ENCODE measurements at regions not wholly inside any gene's neighbourhood (a gene's known extent, or its start where the extent isn't known, plus 50 kb on each side); places are given as distances from the start of the nearest gene placed in this dataset.

- TF ChIP-seq ZBTB44 (tag by site-specific recombination; IDR thresholded peaks at IDR 0.05) (no peak), ZNF175 (tag by site-specific recombination; IDR thresholded peaks at IDR 0.05) (no peak), ZNF785 (tag by site-specific recombination; IDR thresholded peaks at IDR 0.05) (no peak), CTCF (tag by site-specific recombination; IDR thresholded peaks at IDR 0.05) (no peak), ZNF214 (tag by site-specific recombination; IDR thresholded peaks at IDR 0.05; ENCODE audit: borderline replicate concordance) (no peak), INSM2 (tag by site-specific recombination; IDR thresholded peaks at IDR 0.05) (no peak), ZNF621 (tag by site-specific recombination; IDR thresholded peaks at IDR 0.05) (no peak), ZNF768 (tag by site-specific recombination; IDR thresholded peaks at IDR 0.05) (no peak), ZNF610 (tag by site-specific recombination; IDR thresholded peaks at IDR 0.05; ENCODE audit: borderline replicate concordance) (no peak), ZSCAN18 (tag by site-specific recombination; IDR thresholded peaks at IDR 0.05) (no peak), YY2 (tag by site-specific recombination; IDR thresholded peaks at IDR 0.05) (no peak), ZNF292 (tag by site-specific recombination; IDR thresholded peaks at IDR 0.05; ENCODE audit: borderline replicate concordance, low read depth) (no peak)
Measured at GRCh38 chr20:61117725-61118124, 134.3 kb upstream of the CDH4 start (continued).

GRCh38 chr20:61118429-61119224, 133.4 kb upstream of the CDH4 start:
- CTCF ChIA-PET = interaction anchor here (0.7 to 2.2 kb wide), 2 partner anchors 266 to 1061 kb away, joined by 3 to 6 read pairs; no protein-coding TSS in a partner anchor
- no peaks in the 10 kb centered on the region for H3K36me3 ChIP-seq (ENCODE audit: control insufficient read depth in 2 of 2, insufficient read depth in 1 of 2, low read length in 2 of 2)
- H3K4me3 ChIP-seq (ENCODE audit: low read depth, low read length) = no peak overlapping the region
- no peaks in the 10 kb centered on the region for H3K4me1 ChIP-seq (ENCODE audit: control insufficient read depth, insufficient read depth, low read length)
- no peaks in the 10 kb centered on the region for H3K9me3 ChIP-seq (ENCODE audit: control insufficient read depth, insufficient read depth, low read depth, low read length)
- POLR2A ChIA-PET = no interaction called here
- H3K27ac ChIP-seq (ENCODE audit: extremely low read depth, low read depth, low read length) = no peak overlapping the region
- TF ChIP-seq ZNF549 (tag by site-specific recombination; IDR thresholded peaks at IDR 0.05) = no peak
- TF ChIP-seq ZNF2 (tag by site-specific recombination; IDR thresholded peaks at IDR 0.05) = no peak
- no peak for TF ChIP-seq SCRT1 (tag by site-specific recombination; IDR thresholded peaks at IDR 0.05; ENCODE audit: borderline replicate concordance)
- TF ChIP-seq ZNF791 (tag by site-specific recombination; IDR thresholded peaks at IDR 0.05) = no peak
- TF ChIP-seq ZNF585B (tag by site-specific recombination; IDR thresholded peaks at IDR 0.05) = no peak
- TF ChIP-seq ZNF692 (tag by site-specific recombination; IDR thresholded peaks at IDR 0.05) = no peak
- TF ChIP-seq ZNF155 (tag by site-specific recombination; IDR thresholded peaks at IDR 0.05) = no peak
- no peak for TF ChIP-seq ZNF146 (tag by site-specific recombination; IDR thresholded peaks at IDR 0.05)
- no peak for TF ChIP-seq PBX3 (CRISPR knock-in tag; IDR thresholded peaks at IDR 0.05)
- no peak for TF ChIP-seq ZNF174 (tag by site-specific recombination; IDR thresholded peaks at IDR 0.05)
- TF ChIP-seq ZNF580 (tag by site-specific recombination; IDR thresholded peaks at IDR 0.05) = no peak
- TF ChIP-seq ZNF223 (tag by site-specific recombination; IDR thresholded peaks at IDR 0.05) = no peak
- no peak for TF ChIP-seq HOXC10 (CRISPR knock-in tag; IDR thresholded peaks at IDR 0.05)
- no peak for TF ChIP-seq ZIC2 (tag by site-specific recombination; IDR thresholded peaks at IDR 0.05)
- no peak for TF ChIP-seq ZFP37 (tag by site-specific recombination; IDR thresholded peaks at IDR 0.05)
- no peak for TF ChIP-seq ZNF394 (tag by site-specific recombination; IDR thresholded peaks at IDR 0.05; ENCODE audit: borderline replicate concordance)

Measured in HEK293 (cell line).